Astrocyte (in vitro differentiated cells and primary cell): ENCODE measurements at regions not wholly inside any gene's neighbourhood (a gene's known extent, or its start where the extent isn't known, plus 50 kb on each side); places are given as distances from the start of the nearest gene placed in this dataset.

Experiments used
- DNase-seq: peaks from one replicate; pipeline ENCODE4 v3.0.0-alpha.2; 2010; ENCODE audit warnings: low read depth
- FAIRE-seq: peaks from 2 replicates; lab custom pipeline; 2011; peaks lifted over from hg19 to GRCh38; lab: Jason Lieb, UNC
- H2AFZ ChIP-seq: 2 replicates; pipeline ENCODE4 v1.6.0; 2012; ENCODE audit warnings: low read depth, low read length, inconsistent platforms
- H3K27ac ChIP-seq: 2 replicates; pipeline ENCODE4 v1.5.1; 2011; ENCODE audit warnings: low read depth, low read length, inconsistent platforms
- H3K27me3 ChIP-seq: 2 replicates; pipeline ENCODE4 v1.6.0; 2011; ENCODE audit warnings: low read length, inconsistent platforms; ENCODE audit not compliant: insufficient read depth
- H3K36me3 ChIP-seq: 2 replicates; pipeline ENCODE4 v1.5.1; 2011; ENCODE audit warnings: low read length, inconsistent platforms; ENCODE audit not compliant: insufficient read depth
- H3K4me1 ChIP-seq: 2 replicates; pipeline ENCODE4 v1.5.1; 2011; ENCODE audit warnings: low read length, inconsistent platforms; ENCODE audit not compliant: insufficient read depth
- H3K4me2 ChIP-seq: 2 replicates; pipeline ENCODE4 v1.6.0; 2012; ENCODE audit warnings: low read length, inconsistent platforms
- H3K4me3 ChIP-seq: 2 replicates; pipeline ENCODE4 v1.5.1; 2011; ENCODE audit warnings: low read depth, mild to moderate bottlenecking, low read length, inconsistent platforms; ENCODE audit not compliant: insufficient read depth
- H3K79me2 ChIP-seq: 2 replicates; pipeline ENCODE4 v1.6.0; 2012; ENCODE audit warnings: mild to moderate bottlenecking, low read length, inconsistent platforms; ENCODE audit not compliant: insufficient read depth
- H3K9ac ChIP-seq: 2 replicates; pipeline ENCODE4 v1.6.0; 2012; ENCODE audit warnings: mild to moderate bottlenecking, low read length, inconsistent platforms
- H3K9me3 ChIP-seq: 2 replicates; pipeline ENCODE4 v1.5.1; 2012; ENCODE audit warnings: low read depth, mild to moderate bottlenecking, low read length, inconsistent platforms; ENCODE audit not compliant: insufficient read depth
- H4K20me1 ChIP-seq: 2 replicates; pipeline ENCODE4 v1.6.0; 2012; ENCODE audit warnings: low read length, inconsistent platforms; ENCODE audit not compliant: insufficient read depth
- H3K27ac Mint-ChIP-seq: one replicate; pipeline ENCODE4 v1.8.0; 2021; ENCODE audit warnings: mild to moderate bottlenecking, mixed read lengths; ENCODE audit not compliant: unreplicated experiment
- H3K27me3 Mint-ChIP-seq: one replicate; pipeline ENCODE4 v1.8.0; 2021; ENCODE audit warnings: low read depth, mixed read lengths; ENCODE audit not compliant: unreplicated experiment
- H3K36me3 Mint-ChIP-seq: one replicate; pipeline ENCODE4 v1.8.0; 2021; ENCODE audit warnings: low read depth, mixed read lengths; ENCODE audit not compliant: unreplicated experiment
- H3K4me1 Mint-ChIP-seq: one replicate; pipeline ENCODE4 v1.8.0; 2021; ENCODE audit warnings: low read depth, mixed read lengths; ENCODE audit not compliant: unreplicated experiment
- H3K4me3 Mint-ChIP-seq: one replicate; pipeline ENCODE4 v1.8.0; 2021; ENCODE audit warnings: mild to moderate bottlenecking, moderate library complexity, mixed read lengths; ENCODE audit not compliant: unreplicated experiment
- H3K9me3 Mint-ChIP-seq: one replicate; pipeline ENCODE4 v1.8.0; 2021; ENCODE audit warnings: mild to moderate bottlenecking, mixed read lengths; ENCODE audit not compliant: unreplicated experiment
- EZH2 ChIP-seq: IDR thresholded peaks from 2 replicates; pipeline ENCODE4 v1.6.1; 2012; ENCODE audit warnings: mild to moderate bottlenecking, low read length, inconsistent platforms; ENCODE audit not compliant: insufficient read depth
- TF ChIP-seq, protein P1 (sequence below): IDR thresholded peaks from 2 replicates; pipeline ENCODE4 v1.5.1; 2011; ENCODE audit warnings: low read depth, mild to moderate bottlenecking, inconsistent platforms, low read length, moderate library complexity; ENCODE audit not compliant: insufficient read depth

DNA sequence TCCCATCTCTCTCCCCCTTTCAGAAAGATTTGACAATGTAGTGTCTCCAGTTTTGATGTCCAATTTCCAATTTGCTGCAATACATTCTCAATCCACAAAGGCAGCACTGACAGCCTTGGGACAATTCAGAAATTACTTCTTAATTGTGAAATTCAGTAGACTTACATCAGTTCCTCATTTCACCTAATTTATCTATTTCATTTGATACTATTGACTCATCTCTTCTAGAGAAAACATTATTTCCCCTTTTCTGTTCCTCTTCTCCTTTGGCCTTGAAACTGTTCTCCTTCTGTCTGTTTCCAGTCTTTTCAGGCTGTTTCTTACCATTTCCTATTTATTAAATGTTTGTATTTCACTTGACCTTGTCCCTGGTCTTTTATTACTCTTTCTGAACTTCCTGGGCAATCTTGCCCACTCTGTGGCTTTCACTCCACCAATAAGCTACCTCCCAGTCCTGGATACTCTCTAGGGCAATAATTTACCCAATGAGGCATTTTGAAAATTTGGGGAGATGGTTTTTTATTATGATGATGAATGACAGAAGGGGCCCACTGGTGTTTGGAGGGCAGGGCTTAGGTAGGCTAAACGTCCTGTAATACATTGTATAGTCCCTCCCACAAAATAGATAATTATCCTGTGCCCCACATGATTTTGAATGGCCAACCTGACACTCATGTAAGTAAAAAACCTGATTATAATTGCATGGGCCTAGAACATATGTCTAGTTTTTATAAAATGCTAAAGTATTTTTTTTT is 498.0 kb upstream of the BOD1L1 start:
- no peaks in the 10 kb centered on the region for H3K4me1 Mint-ChIP-seq
- Histone ChIP-seq H4K20me1 (no peaks in the 10 kb centered on the region), H3K4me3 (no peak overlapping the region), H3K36me3 (no peaks in the 10 kb centered on the region), H3K9me3 (no peaks in the 10 kb centered on the region), H3K27ac (no peak overlapping the region), H3K27me3 (no peaks in the 10 kb centered on the region), H3K9ac (no peak overlapping the region), H3K4me2 (no peak overlapping the region), H2AFZ (no peak overlapping the region), H3K79me2 (no peaks in the 10 kb centered on the region), H3K4me1 (no peaks in the 10 kb centered on the region)
- FAIRE-seq, result no peak
- no peak overlapping the region for H3K27ac Mint-ChIP-seq
- no peak for DNase-seq
- peaks cover 14% of the 10 kb centered on the region for H3K27me3 Mint-ChIP-seq
- no peak for TF ChIP-seq EZH2
- TF ChIP-seq, protein P1, sequence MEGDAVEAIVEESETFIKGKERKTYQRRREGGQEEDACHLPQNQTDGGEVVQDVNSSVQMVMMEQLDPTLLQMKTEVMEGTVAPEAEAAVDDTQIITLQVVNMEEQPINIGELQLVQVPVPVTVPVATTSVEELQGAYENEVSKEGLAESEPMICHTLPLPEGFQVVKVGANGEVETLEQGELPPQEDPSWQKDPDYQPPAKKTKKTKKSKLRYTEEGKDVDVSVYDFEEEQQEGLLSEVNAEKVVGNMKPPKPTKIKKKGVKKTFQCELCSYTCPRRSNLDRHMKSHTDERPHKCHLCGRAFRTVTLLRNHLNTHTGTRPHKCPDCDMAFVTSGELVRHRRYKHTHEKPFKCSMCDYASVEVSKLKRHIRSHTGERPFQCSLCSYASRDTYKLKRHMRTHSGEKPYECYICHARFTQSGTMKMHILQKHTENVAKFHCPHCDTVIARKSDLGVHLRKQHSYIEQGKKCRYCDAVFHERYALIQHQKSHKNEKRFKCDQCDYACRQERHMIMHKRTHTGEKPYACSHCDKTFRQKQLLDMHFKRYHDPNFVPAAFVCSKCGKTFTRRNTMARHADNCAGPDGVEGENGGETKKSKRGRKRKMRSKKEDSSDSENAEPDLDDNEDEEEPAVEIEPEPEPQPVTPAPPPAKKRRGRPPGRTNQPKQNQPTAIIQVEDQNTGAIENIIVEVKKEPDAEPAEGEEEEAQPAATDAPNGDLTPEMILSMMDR, result no peak
- no peaks in the 10 kb centered on the region for H3K9me3 Mint-ChIP-seq
- no peaks in the 10 kb centered on the region for H3K36me3 Mint-ChIP-seq
- no peak overlapping the region for H3K4me3 Mint-ChIP-seq

DNA sequence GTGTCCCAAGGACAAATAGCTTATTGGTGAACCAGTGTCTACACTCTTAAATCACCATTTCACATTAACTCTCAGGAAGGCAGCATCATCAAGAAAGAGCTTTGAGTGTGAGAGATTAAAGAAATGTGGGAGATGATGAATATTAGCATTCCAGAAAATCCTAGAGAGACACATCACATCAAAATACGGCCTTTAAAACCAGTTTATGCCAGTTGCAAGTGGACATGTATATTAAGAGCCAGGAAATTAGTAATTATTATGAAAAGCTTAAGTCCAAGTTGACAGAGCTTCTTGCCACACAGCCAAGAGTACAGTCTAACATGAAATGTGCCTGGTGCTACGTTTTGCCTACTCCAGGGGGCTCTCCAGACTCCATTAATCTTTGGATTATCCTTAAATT is 503.0 kb upstream of the BOD1L1 start:
- Histone ChIP-seq H3K4me1 (no peaks in the 10 kb centered on the region), H3K36me3 (no peaks in the 10 kb centered on the region), H3K4me3 (no peak overlapping the region), H3K27me3 (no peaks in the 10 kb centered on the region), H3K4me2 (no peak overlapping the region), H3K9me3 (no peaks in the 10 kb centered on the region), H3K27ac (no peak overlapping the region), H4K20me1 (no peaks in the 10 kb centered on the region), H3K9ac (no peak overlapping the region), H2AFZ (no peak overlapping the region), H3K79me2 (no peaks in the 10 kb centered on the region)
- H3K27ac Mint-ChIP-seq, result no peak overlapping the region
- DNase-seq, result peak; percentile 3
- H3K9me3 Mint-ChIP-seq, result no peaks in the 10 kb centered on the region
- H3K27me3 Mint-ChIP-seq, result peaks cover 14% of the 10 kb centered on the region
- H3K36me3 Mint-ChIP-seq, result no peaks in the 10 kb centered on the region
- no peaks in the 10 kb centered on the region for H3K4me1 Mint-ChIP-seq
- H3K4me3 Mint-ChIP-seq, result no peak overlapping the region
- no peak for FAIRE-seq
- TF ChIP-seq, protein P1, result no peak
- no peak for TF ChIP-seq EZH2

DNA sequence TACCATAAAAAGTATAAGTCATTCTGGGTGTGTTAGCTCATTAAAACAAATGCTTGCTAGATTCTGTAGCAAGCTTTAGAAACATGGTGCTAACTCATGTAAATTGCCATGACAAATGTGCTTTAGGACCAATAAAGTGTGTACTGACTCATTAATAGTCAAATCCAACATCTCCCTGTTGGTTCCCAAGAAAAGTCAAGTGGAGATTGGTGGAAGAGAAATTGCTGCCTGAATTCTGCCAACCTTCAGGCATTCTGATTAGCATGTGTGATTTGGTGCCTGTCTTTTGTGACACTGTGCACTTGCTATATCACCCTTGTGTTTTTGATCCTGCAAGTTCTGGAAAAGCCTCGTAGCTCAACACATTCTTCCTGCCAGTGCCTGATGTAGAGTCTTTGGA is 503.8 kb upstream of the BOD1L1 start:
- TF ChIP-seq EZH2, result no peak
- TF ChIP-seq, protein P1, result no peak
- Mint-ChIP-seq H3K4me3 (no peak overlapping the region), H3K36me3 (no peaks in the 10 kb centered on the region), H3K27me3 (peaks cover 14% of the 10 kb centered on the region), H3K9me3 (no peaks in the 10 kb centered on the region), H3K4me1 (no peaks in the 10 kb centered on the region), H3K27ac (no peak overlapping the region)
- Histone ChIP-seq H3K4me2 (no peak overlapping the region), H3K9ac (no peak overlapping the region), H3K9me3 (no peaks in the 10 kb centered on the region), H3K79me2 (no peaks in the 10 kb centered on the region), H3K4me3 (no peak overlapping the region), H2AFZ (no peak overlapping the region), H3K27ac (no peak overlapping the region), H4K20me1 (no peaks in the 10 kb centered on the region), H3K36me3 (no peaks in the 10 kb centered on the region), H3K27me3 (no peaks in the 10 kb centered on the region), H3K4me1 (no peaks in the 10 kb centered on the region)
- no peak for DNase-seq
- FAIRE-seq, result no peak
